Neural cell (in vitro differentiated cells): ENCODE measurements at regions not wholly inside any gene's neighbourhood (a gene's known extent, or its start where the extent isn't known, plus 50 kb on each side); places are given as distances from the start of the nearest gene placed in this dataset.

Source experiments
- EZH2 ChIP-seq: fragments of 200-600, 300-800 bp; shearing (Covaris generic), sonication (generic); IDR thresholded peaks from 2 replicates; pipeline ENCODE4 v1.6.1; 2014; ENCODE audit warnings: antibody characterized with exemption, low read length, borderline replicate concordance, mild to moderate bottlenecking; ENCODE audit not compliant: insufficient read depth, poor library complexity, severe bottlenecking
- POLR2AphosphoS5 ChIP-seq: IDR thresholded peaks from 2 replicates; pipeline ENCODE4 v1.6.1; 2012
- RAD21 ChIP-seq: fragments of 450-650 bp; conservative IDR thresholded peaks from 2 replicates; pipeline ENCODE4 v1.6.1; 2014; ENCODE audit warnings: antibody characterized with exemption, mild to moderate bottlenecking, moderate library complexity
- SMC3 ChIP-seq: fragments of 450-650 bp; conservative IDR thresholded peaks from 2 replicates; pipeline ENCODE4 v1.6.1; 2014; ENCODE audit warnings: antibody characterized with exemption, mild to moderate bottlenecking, moderate library complexity; ENCODE audit not compliant: poor library complexity
- TAF1 ChIP-seq: IDR thresholded peaks from 2 replicates; pipeline ENCODE4 v1.6.1; 2012; ENCODE audit warnings: low read depth
- TF ChIP-seq, protein P1 (sequence below): fragments of 450-650 bp; IDR thresholded peaks from 2 replicates; pipeline ENCODE4 v1.5.1; 2014; ENCODE audit warnings: antibody characterized with exemption, mild to moderate bottlenecking, moderate library complexity; ENCODE audit not compliant: poor library complexity, severe bottlenecking
- TF ChIP-seq, protein P2 (sequence below): IDR thresholded peaks from 2 replicates; pipeline ENCODE4 v1.6.1; 2012; ENCODE audit warnings: borderline replicate concordance

DNA sequence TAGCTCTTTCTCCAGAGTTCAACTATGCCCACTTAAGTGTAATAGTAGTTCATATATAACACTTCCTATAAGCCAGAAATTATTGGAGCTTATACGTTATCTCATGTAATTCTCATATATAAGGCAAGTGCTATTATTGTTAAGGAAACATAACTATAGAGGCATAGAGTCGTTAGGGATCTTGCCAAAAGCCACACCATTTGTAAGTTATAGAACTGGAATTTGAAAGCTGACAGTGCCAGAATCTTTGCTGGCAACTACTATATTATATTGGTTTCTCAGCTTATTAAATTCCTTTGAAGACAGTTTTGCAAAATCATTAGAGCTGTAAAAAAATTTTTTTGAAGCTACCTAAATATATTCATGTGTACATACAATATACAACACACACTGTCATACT lies 51.0 kb upstream of the MBNL2 start:
- no peak for TF ChIP-seq RAD21
- TF ChIP-seq, protein P1, sequence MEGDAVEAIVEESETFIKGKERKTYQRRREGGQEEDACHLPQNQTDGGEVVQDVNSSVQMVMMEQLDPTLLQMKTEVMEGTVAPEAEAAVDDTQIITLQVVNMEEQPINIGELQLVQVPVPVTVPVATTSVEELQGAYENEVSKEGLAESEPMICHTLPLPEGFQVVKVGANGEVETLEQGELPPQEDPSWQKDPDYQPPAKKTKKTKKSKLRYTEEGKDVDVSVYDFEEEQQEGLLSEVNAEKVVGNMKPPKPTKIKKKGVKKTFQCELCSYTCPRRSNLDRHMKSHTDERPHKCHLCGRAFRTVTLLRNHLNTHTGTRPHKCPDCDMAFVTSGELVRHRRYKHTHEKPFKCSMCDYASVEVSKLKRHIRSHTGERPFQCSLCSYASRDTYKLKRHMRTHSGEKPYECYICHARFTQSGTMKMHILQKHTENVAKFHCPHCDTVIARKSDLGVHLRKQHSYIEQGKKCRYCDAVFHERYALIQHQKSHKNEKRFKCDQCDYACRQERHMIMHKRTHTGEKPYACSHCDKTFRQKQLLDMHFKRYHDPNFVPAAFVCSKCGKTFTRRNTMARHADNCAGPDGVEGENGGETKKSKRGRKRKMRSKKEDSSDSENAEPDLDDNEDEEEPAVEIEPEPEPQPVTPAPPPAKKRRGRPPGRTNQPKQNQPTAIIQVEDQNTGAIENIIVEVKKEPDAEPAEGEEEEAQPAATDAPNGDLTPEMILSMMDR = no peak
- no peak for TF ChIP-seq EZH2
- no peak for TF ChIP-seq TAF1
- TF ChIP-seq, protein P2, sequence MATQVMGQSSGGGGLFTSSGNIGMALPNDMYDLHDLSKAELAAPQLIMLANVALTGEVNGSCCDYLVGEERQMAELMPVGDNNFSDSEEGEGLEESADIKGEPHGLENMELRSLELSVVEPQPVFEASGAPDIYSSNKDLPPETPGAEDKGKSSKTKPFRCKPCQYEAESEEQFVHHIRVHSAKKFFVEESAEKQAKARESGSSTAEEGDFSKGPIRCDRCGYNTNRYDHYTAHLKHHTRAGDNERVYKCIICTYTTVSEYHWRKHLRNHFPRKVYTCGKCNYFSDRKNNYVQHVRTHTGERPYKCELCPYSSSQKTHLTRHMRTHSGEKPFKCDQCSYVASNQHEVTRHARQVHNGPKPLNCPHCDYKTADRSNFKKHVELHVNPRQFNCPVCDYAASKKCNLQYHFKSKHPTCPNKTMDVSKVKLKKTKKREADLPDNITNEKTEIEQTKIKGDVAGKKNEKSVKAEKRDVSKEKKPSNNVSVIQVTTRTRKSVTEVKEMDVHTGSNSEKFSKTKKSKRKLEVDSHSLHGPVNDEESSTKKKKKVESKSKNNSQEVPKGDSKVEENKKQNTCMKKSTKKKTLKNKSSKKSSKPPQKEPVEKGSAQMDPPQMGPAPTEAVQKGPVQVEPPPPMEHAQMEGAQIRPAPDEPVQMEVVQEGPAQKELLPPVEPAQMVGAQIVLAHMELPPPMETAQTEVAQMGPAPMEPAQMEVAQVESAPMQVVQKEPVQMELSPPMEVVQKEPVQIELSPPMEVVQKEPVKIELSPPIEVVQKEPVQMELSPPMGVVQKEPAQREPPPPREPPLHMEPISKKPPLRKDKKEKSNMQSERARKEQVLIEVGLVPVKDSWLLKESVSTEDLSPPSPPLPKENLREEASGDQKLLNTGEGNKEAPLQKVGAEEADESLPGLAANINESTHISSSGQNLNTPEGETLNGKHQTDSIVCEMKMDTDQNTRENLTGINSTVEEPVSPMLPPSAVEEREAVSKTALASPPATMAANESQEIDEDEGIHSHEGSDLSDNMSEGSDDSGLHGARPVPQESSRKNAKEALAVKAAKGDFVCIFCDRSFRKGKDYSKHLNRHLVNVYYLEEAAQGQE = no peak
- no peak for TF ChIP-seq POLR2AphosphoS5
- no peak for TF ChIP-seq SMC3
